IMR-90 (cell line): ENCODE measurements at regions not wholly inside any gene's neighbourhood (a gene's known extent, or its start where the extent isn't known, plus 50 kb on each side); places are given as distances from the start of the nearest gene placed in this dataset.
A peak's percentile ranks its signal among the peaks of the same experiment; 100 is the strongest.

Experiments used
- ATAC-seq: fragments of 200-7000 bp; cut with Tn5 transposase; 2 replicates; pipeline ENCODE4 v1.9.1; 2020; ENCODE audit warnings: low read depth, mild to moderate bottlenecking, moderate library complexity
- BruUV-seq: library from RNA; stranded (reverse); fragments of 400-500 nt; replicated peaks from 2 replicates; lab custom pipeline; 2021; lab: Mats Ljungman, UMichigan
- CTCF ChIA-PET: fragments of 300-600 bp; formaldehyde crosslinking; extraction: SDS; loops from one replicate; lab custom pipeline; 2021; ENCODE audit warnings: antibody characterized with exemption; lab: Yijun Ruan, JAX
- POLR2A ChIA-PET: fragments of 300-600 bp; sonication (Branson Sonifier 250); formaldehyde crosslinking; loops from one replicate; lab custom pipeline; 2022; ENCODE audit warnings: antibody characterized with exemption; ENCODE audit not compliant: unreplicated experiment; lab: Charles Lee
- DNase-seq: peaks from one replicate; pipeline ENCODE4 v3.0.0; 2013
- H2AFZ ChIP-seq: replicated peaks from 2 replicates; pipeline ENCODE3; 2013; ENCODE audit warnings: low read length, mild to moderate bottlenecking; ENCODE audit not compliant: poor library complexity
- H2AK5ac ChIP-seq: 2 replicates; pipeline ENCODE4 v1.6.1; 2013; ENCODE audit warnings: low read depth, low read length, inconsistent platforms
- H2AK9ac ChIP-seq: replicated peaks from 2 replicates; pipeline ENCODE3; 2013; ENCODE audit warnings: mild to moderate bottlenecking, low read depth, low read length, moderate library complexity; ENCODE audit not compliant: poor library complexity
- H2BK120ac ChIP-seq: 2 replicates; pipeline ENCODE4 v1.6.1; 2013; ENCODE audit warnings: low read depth, low read length, inconsistent platforms
- H2BK15ac ChIP-seq: 3 replicates; pipeline ENCODE4 v1.6.1; 2013; ENCODE audit warnings: low read depth, low read length, inconsistent platforms
- H2BK20ac ChIP-seq: 2 replicates; pipeline ENCODE4 v1.6.1; 2013; ENCODE audit warnings: low read depth, mild to moderate bottlenecking, inconsistent platforms, low read length, moderate library complexity
- H2BK5ac ChIP-seq: 2 replicates; pipeline ENCODE4 v1.6.1; 2013; ENCODE audit warnings: mild to moderate bottlenecking, low read depth, low read length, inconsistent platforms; ENCODE audit not compliant: poor library complexity, severe bottlenecking
- H3K14ac ChIP-seq: replicated peaks from 2 replicates; pipeline ENCODE4 v1.6.1; 2013; ENCODE audit warnings: low read depth, low read length, inconsistent platforms
- H3K18ac ChIP-seq: 2 replicates; pipeline ENCODE4 v1.6.1; 2013; ENCODE audit warnings: low read depth, low read length, control low read depth
- H3K23ac ChIP-seq: 2 replicates; pipeline ENCODE4 v1.6.1; 2013; ENCODE audit warnings: low read depth, low read length, inconsistent platforms
- H3K27ac ChIP-seq: 2 replicates; pipeline ENCODE4 v1.5.1; 2013; ENCODE audit warnings: mild to moderate bottlenecking, control low read depth, low read length; ENCODE audit not compliant: insufficient read depth
- H3K27me3 ChIP-seq: 2 replicates; pipeline ENCODE4 v1.6.1; 2013; ENCODE audit warnings: low read length; ENCODE audit not compliant: control insufficient read depth, insufficient read depth
- H3K36me3 ChIP-seq: 2 replicates; pipeline ENCODE4 v1.6.1; 2013; ENCODE audit warnings: low read length, mixed read lengths; ENCODE audit not compliant: control insufficient read depth, insufficient read depth
- H3K4ac ChIP-seq: 2 replicates; pipeline ENCODE4 v1.6.1; 2013; ENCODE audit warnings: low read depth, low read length, inconsistent platforms
- H3K4me1 ChIP-seq: 2 replicates; pipeline ENCODE4 v1.6.1; 2013; ENCODE audit warnings: low read length, mixed read lengths; ENCODE audit not compliant: control insufficient read depth, insufficient read depth
- H3K4me2 ChIP-seq: 2 replicates; pipeline ENCODE4 v1.6.1; 2013; ENCODE audit warnings: low read depth, mild to moderate bottlenecking, control low read depth, low read length, moderate library complexity
- H3K4me3 ChIP-seq: 2 replicates; pipeline ENCODE4 v1.5.1; 2013; ENCODE audit warnings: low read depth, mild to moderate bottlenecking, control low read depth, low read length, moderate library complexity; ENCODE audit not compliant: insufficient read depth
- H3K56ac ChIP-seq: 2 replicates; pipeline ENCODE4 v1.6.1; 2013; ENCODE audit warnings: low read length, inconsistent platforms; ENCODE audit not compliant: insufficient read depth; ENCODE audit errors: extremely low read depth
- H3K79me1 ChIP-seq, 2 experiments: 2 replicates each; pipeline ENCODE4 v1.6.1; 2013; ENCODE audit warnings: low read length in 2 of 2, inconsistent platforms in 1 of 2, low read depth in 1 of 2
- H3K9ac ChIP-seq: 2 replicates; pipeline ENCODE4 v1.6.1; 2013; ENCODE audit warnings: low read depth, low read length, control low read depth
- H3K9me1 ChIP-seq: 2 replicates; pipeline ENCODE4 v1.6.1; 2013; ENCODE audit warnings: low read length, inconsistent platforms; ENCODE audit not compliant: insufficient read depth
- H3K9me3 ChIP-seq: 2 replicates; pipeline ENCODE4 v1.6.1; 2013; ENCODE audit warnings: low read length; ENCODE audit not compliant: control insufficient read depth, insufficient read depth
- H4K20me1 ChIP-seq: 2 replicates; pipeline ENCODE4 v1.6.1; 2013; ENCODE audit warnings: low read length, inconsistent platforms; ENCODE audit not compliant: insufficient read depth
- H4K5ac ChIP-seq: 2 replicates; pipeline ENCODE4 v1.6.1; 2013; ENCODE audit warnings: mild to moderate bottlenecking, low read depth, low read length, control low read depth
- H4K8ac ChIP-seq, 2 experiments: 2 replicates each; pipeline ENCODE4 v1.6.1; 2013; ENCODE audit warnings: low read depth in 2 of 2, low read length in 2 of 2, control low read depth in 1 of 2, inconsistent platforms in 1 of 2
- H4K91ac ChIP-seq: 2 replicates; pipeline ENCODE4 v1.6.1; 2013; ENCODE audit warnings: low read depth, low read length, inconsistent platforms; ENCODE audit not compliant: insufficient read depth
- CEBPB ChIP-seq: IDR thresholded peaks from 2 replicates; pipeline ENCODE4 v1.6.1; 2012; ENCODE audit warnings: low read depth, low read length, improper control_type of control experiment
- MAFK ChIP-seq: IDR thresholded peaks from 2 replicates; pipeline ENCODE4 v1.6.1; 2012; ENCODE audit warnings: low read depth, low read length, improper control_type of control experiment
- MAZ ChIP-seq: IDR thresholded peaks from 2 replicates; pipeline ENCODE4 v1.6.1; 2012; ENCODE audit warnings: low read depth, mild to moderate bottlenecking, low read length, improper control_type of control experiment, moderate library complexity, borderline replicate concordance
- SMC3 ChIP-seq: fragments of 150-350 bp; IDR thresholded peaks from 2 replicates; pipeline ENCODE4 v1.6.1; 2016; ENCODE audit warnings: low read depth, mild to moderate bottlenecking, antibody characterized with exemption, low read length, moderate library complexity
- WGBS, 2 experiments: methylation state at CpG; one replicate each; pipeline versions ENCODE4 v1.1.5 to v1.1.7; 2013; ENCODE audit warnings: missing lambda C conversion rate in 2 of 2; ENCODE audit not compliant: insufficient read length in 1 of 2; ENCODE audit errors: extremely low coverage in 2 of 2; 5-methylcytosine and 5-hydroxymethylcytosine counted together
- dilution Hi-C: fragments of 300-500 bp; cut with HindIII; formaldehyde crosslinking; loops from one replicate; pipeline ENCODE4 v1.14.3; 2018; ENCODE audit warnings: low sequenced_read_pairs; ENCODE audit not compliant: unreplicated experiment
- in situ Hi-C: fragments of 300-500 bp; cut with MboI; formaldehyde crosslinking; loops from 3 replicates; pipeline ENCODE4 v1.14.3; 2019; ENCODE audit warnings: low sequenced_read_pairs, inconsistent platforms, mixed read lengths
- intact Hi-C: fragments of 100-400 bp; cut with micrococcal nuclease; formaldehyde crosslinking; loops from 2 replicates; pipeline ENCODE4 v1.10.0; 2022

GRCh38 chr2:150127346-150127990 lies 360.0 kb downstream of the RND3 start:
- no CpG with 5 or more reads among the region's 6 CpGs for WGBS, 2 experiments
- no peak for ATAC-seq
- Histone ChIP-seq H3K23ac (no peak overlapping the region), H4K8ac (peak overlapping the region in 1 of 2 experiments; percentile 30; a peak in 1 of 4 replicates), H4K20me1 (no peaks in the 10 kb centered on the region), H2BK120ac (peak overlapping the region; percentile 21; the same call in 1 of the 2 replicates), H3K79me1 (no peaks in the 10 kb centered on the region), H3K18ac (peak overlapping the region; percentile 20; the same call in 1 of the 2 replicates), H4K91ac (no peak overlapping the region), H3K56ac (no peak overlapping the region), H3K27me3 (no peaks in the 10 kb centered on the region), H2BK20ac (peak overlapping the region; percentile 38; the same call in 1 of the 2 replicates), H3K36me3 (no peaks in the 10 kb centered on the region), H2AK5ac (no peak overlapping the region), H2AFZ (no peak overlapping the region), H3K9me1 (peaks cover 14% of the 10 kb centered on the region), H2BK15ac (no peak overlapping the region), H2BK5ac (no peak overlapping the region), H3K14ac (0 out of 2 replicates have a peak overlapping the region, but pooled peaks have one; percentile 29), H3K9ac (no peak overlapping the region), H3K9me3 (no peaks in the 10 kb centered on the region), H4K5ac (no peak overlapping the region), H3K27ac (no peak overlapping the region), H2AK9ac (no peak overlapping the region), H3K4me3 (no peak overlapping the region), H3K4me2 (no peak overlapping the region), H3K4me1 (peaks cover 13% of the 10 kb centered on the region), H3K4ac (0 out of 2 replicates have a peak overlapping the region, but pooled peaks have one; percentile 17)
- TF ChIP-seq CEBPB (no peak), SMC3 (no peak), MAZ (no peak), MAFK (no peak)
- DNase-seq = no peak
- POLR2A ChIA-PET = no interaction called here
- no TSS peak for BruUV-seq
- intact Hi-C loops (loop anchor here (5.0 to 10.0 kb wide), 2 partner anchors 105 to 533 kb away; no protein-coding TSS in a partner anchor), in situ Hi-C loops (loop anchor here (25.0 kb wide), 2 partner anchors 335 to 1110 kb away; no protein-coding TSS in a partner anchor), dilution Hi-C loops (no loop called here)
- CTCF ChIA-PET = interaction anchor here (0.6 kb wide), 1 partner anchor 21 kb away, joined by 4 read pairs; no protein-coding TSS in a partner anchor
